Testis (tissue), 2 donors: ENCODE measurements at regions not wholly inside any gene's neighbourhood (a gene's known extent, or its start where the extent isn't known, plus 50 kb on each side); places are given as distances from the start of the nearest gene placed in this dataset.

Source experiments
- DNase-seq: peaks from one replicate; pipeline ENCODE4 v3.0.0-alpha.2; 2019
- H3K27ac ChIP-seq, 2 donors: fragments of 200-600 bp; sonication (generic); one replicate each; pipeline ENCODE4 v1.5.1; 2019
- H3K27me3 ChIP-seq: fragments of 200-600 bp; sonication (generic); one replicate; pipeline ENCODE4 v1.5.1; 2019
- H3K36me3 ChIP-seq: fragments of 200-600 bp; sonication (generic); one replicate; pipeline ENCODE4 v1.5.1; 2017; ENCODE audit warnings: low read depth; ENCODE audit errors: missing control alignments
- H3K4me1 ChIP-seq: fragments of 200-600 bp; sonication (generic); one replicate; pipeline ENCODE4 v1.5.1; 2019
- H3K4me3 ChIP-seq, 2 donors: fragments of 200-600 bp; sonication (generic); one replicate each; pipeline ENCODE4 v1.5.1; 2017 to 2019
- H3K9me3 ChIP-seq: fragments of 200-600 bp; sonication (generic); one replicate; pipeline ENCODE4 v1.5.1; 2017
- CTCF ChIP-seq, 3 experiments: fragments of 450-650 bp in 2 of 3; fragments of 200-600 bp in 1 of 3; sonication (generic) in 1 of 3; IDR thresholded peaks; one replicate each; pipeline ENCODE4 v1.5.1; 2016 to 2019; ENCODE audit warnings: antibody characterized with exemption in 3 of 3, mild to moderate bottlenecking in 2 of 3, moderate library complexity in 1 of 3
- POLR2A ChIP-seq: fragments of 450-650 bp; IDR thresholded peaks from one replicate; pipeline ENCODE4 v1.6.1; 2017; ENCODE audit warnings: antibody characterized with exemption, mild to moderate bottlenecking, moderate library complexity
- WGBS, 2 donors: methylation state at CpG; one replicate each; pipeline ENCODE4 v1.1.5; 2018; 5-methylcytosine and 5-hydroxymethylcytosine counted together
- intact Hi-C: fragments of 100-400 bp; cut with DNase I; formaldehyde crosslinking; loops from one replicate; pipeline ENCODE4 v1.15.1; 2023; ENCODE audit warnings: low total_unique reads

GRCh38 chr22:48584170-48584569, 1243.5 kb downstream of the BRD1 start:
- no peaks in the 10 kb centered on the region for H3K27me3 ChIP-seq
- WGBS, 2 donors = 89 to 90% methylated on average over 3 of the region's 3 CpGs
- H3K27ac ChIP-seq = no peak overlapping the region
- H3K9me3 ChIP-seq = no peaks in the 10 kb centered on the region
- H3K4me1 ChIP-seq = no peaks in the 10 kb centered on the region
- H3K4me3 ChIP-seq = no peak overlapping the region
- H3K36me3 ChIP-seq = no peaks in the 10 kb centered on the region
- intact Hi-C loops = no loop called here
- DNase-seq = no peak
- no peak for TF ChIP-seq CTCF (IDR thresholded peaks at IDR 0.05)
- no peak for TF ChIP-seq POLR2A

- no peak for TF ChIP-seq CTCF (IDR thresholded peaks at IDR 0.05)
- no peak for TF ChIP-seq POLR2A
- no peaks in the 10 kb centered on the region for H3K27me3 ChIP-seq
- intact Hi-C loops = no loop called here
- no peak for DNase-seq
- no peaks in the 10 kb centered on the region for H3K4me1 ChIP-seq
- 77 to 82% methylated on average over 17 to 20 of the region's 20 CpGs for WGBS, 2 donors
- H3K27ac ChIP-seq = no peak overlapping the region
- H3K4me3 ChIP-seq = no peak overlapping the region
- no peaks in the 10 kb centered on the region for H3K36me3 ChIP-seq
- H3K9me3 ChIP-seq = no peaks in the 10 kb centered on the region
These were observed 1245.7 kb downstream of the BRD1 start for GRCh38 chr22:48581796-48582469.

- no peaks in the 10 kb centered on the region for H3K36me3 ChIP-seq
- no peak overlapping the region for H3K27ac ChIP-seq
- H3K4me3 ChIP-seq = no peak overlapping the region
- no peaks in the 10 kb centered on the region for H3K9me3 ChIP-seq
- TF ChIP-seq POLR2A (no peak), CTCF (IDR thresholded peaks at IDR 0.05) (no peak)
- WGBS, 2 donors = 74 to 81% methylated on average over 15 to 23 of the region's 23 CpGs
- H3K4me1 ChIP-seq = no peaks in the 10 kb centered on the region
- intact Hi-C loops = no loop called here
- no peak for DNase-seq
- H3K27me3 ChIP-seq = no peaks in the 10 kb centered on the region
These were observed 1246.4 kb downstream of the BRD1 start for GRCh38 chr22:48581205-48581766.

GRCh38 chr22:48580481-48580970, 1247.1 kb downstream of the BRD1 start:
- intact Hi-C loops = no loop called here
- no peak for TF ChIP-seq POLR2A
- no peak for TF ChIP-seq CTCF (IDR thresholded peaks at IDR 0.05)
- H3K4me3 ChIP-seq = no peak overlapping the region
- H3K27ac ChIP-seq = no peak overlapping the region
- H3K27me3 ChIP-seq = no peaks in the 10 kb centered on the region
- WGBS, 2 donors = 62 to 83% methylated on average over 11 to 13 of the region's 13 CpGs
- H3K4me1 ChIP-seq = no peaks in the 10 kb centered on the region
- no peaks in the 10 kb centered on the region for H3K36me3 ChIP-seq
- H3K9me3 ChIP-seq = no peaks in the 10 kb centered on the region
- no peak for DNase-seq

- no peaks in the 10 kb centered on the region for H3K9me3 ChIP-seq
- no peak overlapping the region for H3K4me3 ChIP-seq
- H3K36me3 ChIP-seq = no peaks in the 10 kb centered on the region
- H3K4me1 ChIP-seq = no peaks in the 10 kb centered on the region
- WGBS, 2 donors = 90 to 93% methylated on average over 18 to 22 of the region's 22 CpGs
- DNase-seq = no peak
- H3K27me3 ChIP-seq = no peaks in the 10 kb centered on the region
- no peak for TF ChIP-seq POLR2A
- no peak for TF ChIP-seq CTCF (IDR thresholded peaks at IDR 0.05)
- intact Hi-C loops = no loop called here
- no peak overlapping the region for H3K27ac ChIP-seq
These were observed 1247.8 kb downstream of the BRD1 start for GRCh38 chr22:48579928-48580309.
